ENCODE measurements at regions not wholly inside any gene's neighbourhood (a gene's known extent, or its start where the extent isn't known, plus 50 kb on each side); places are given as distances from the start of the nearest gene placed in this dataset.

GRCh38 chr14:104433401-104434213 lies 146.0 kb upstream of the C14orf180 start:
- peaks cover 6% of the 10 kb centered on the region for H3K4me1 Mint-ChIP-seq (ENCODE audit: low read depth)
- TF ChIP-seq CTCF (IDR thresholded peaks at IDR 0.05; ENCODE audit: unreplicated experiment), result no peak
- DNase-seq (ENCODE audit: low spot score, unreplicated experiment), result no peak
- no peak overlapping the region for H3K4me3 Mint-ChIP-seq (ENCODE audit: low read depth)
- H3K27ac Mint-ChIP-seq, result no peak overlapping the region
- H3K9me3 Mint-ChIP-seq (ENCODE audit: low read depth), result no peaks in the 10 kb centered on the region
- H3K36me3 Mint-ChIP-seq (ENCODE audit: insufficient read depth), result no peaks in the 10 kb centered on the region
- peaks cover 10% of the 10 kb centered on the region for H3K27me3 Mint-ChIP-seq

DNA sequence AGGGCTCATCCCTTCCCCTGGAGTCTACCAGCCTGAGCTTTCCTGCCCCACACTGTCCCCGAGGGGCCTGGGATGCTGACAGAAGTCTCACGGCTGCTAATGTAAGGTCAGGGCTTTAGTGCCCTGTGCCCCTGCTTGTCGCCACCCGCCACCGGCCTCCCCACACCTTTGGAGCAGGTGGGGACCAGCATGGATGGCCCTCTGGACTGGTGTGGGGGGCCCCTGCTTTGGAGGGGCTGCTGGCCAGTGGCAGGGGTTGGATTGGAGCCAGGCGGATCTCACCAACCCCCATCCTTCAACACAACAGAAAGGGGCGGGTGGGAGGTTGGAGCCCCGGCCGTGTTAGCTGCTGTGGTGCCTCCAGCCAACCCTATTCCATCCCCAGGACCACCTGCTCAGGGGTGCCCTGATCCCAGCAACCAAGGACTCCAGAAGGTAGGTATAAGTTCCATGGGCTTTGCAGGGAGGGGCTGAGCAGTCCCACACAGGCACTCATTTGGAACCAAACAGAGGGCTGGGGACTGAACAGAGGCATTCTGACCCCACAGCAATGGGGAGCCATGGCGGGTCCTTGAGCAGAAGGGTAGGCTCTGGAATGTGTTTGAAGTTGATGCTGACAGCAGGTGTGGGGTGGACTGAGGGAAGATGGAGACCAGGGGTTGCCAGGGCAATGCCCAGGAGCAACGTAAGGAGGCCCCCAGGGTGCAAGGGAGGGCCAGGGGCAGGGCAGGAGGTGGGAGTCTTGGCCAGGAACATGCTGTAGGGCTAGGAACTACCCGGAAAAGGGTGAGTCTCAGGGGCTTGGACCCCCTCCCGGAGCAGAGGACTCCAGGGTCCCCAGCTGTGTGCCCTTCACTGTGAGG lies 145.1 kb upstream of the C14orf180 start:
- H3K36me3 Mint-ChIP-seq (ENCODE audit: insufficient read depth), result no peaks in the 10 kb centered on the region
- TF ChIP-seq CTCF (IDR thresholded peaks at IDR 0.05; ENCODE audit: unreplicated experiment), result no peak
- H3K4me3 Mint-ChIP-seq (ENCODE audit: low read depth), result no peak overlapping the region
- H3K27me3 Mint-ChIP-seq, result peaks cover 13% of the 10 kb centered on the region
- peaks cover 2% of the 10 kb centered on the region for H3K9me3 Mint-ChIP-seq (ENCODE audit: low read depth)
- no peak for DNase-seq (ENCODE audit: low spot score, unreplicated experiment)
- H3K27ac Mint-ChIP-seq, result no peak overlapping the region
- peaks cover 6% of the 10 kb centered on the region for H3K4me1 Mint-ChIP-seq (ENCODE audit: low read depth)

DNA sequence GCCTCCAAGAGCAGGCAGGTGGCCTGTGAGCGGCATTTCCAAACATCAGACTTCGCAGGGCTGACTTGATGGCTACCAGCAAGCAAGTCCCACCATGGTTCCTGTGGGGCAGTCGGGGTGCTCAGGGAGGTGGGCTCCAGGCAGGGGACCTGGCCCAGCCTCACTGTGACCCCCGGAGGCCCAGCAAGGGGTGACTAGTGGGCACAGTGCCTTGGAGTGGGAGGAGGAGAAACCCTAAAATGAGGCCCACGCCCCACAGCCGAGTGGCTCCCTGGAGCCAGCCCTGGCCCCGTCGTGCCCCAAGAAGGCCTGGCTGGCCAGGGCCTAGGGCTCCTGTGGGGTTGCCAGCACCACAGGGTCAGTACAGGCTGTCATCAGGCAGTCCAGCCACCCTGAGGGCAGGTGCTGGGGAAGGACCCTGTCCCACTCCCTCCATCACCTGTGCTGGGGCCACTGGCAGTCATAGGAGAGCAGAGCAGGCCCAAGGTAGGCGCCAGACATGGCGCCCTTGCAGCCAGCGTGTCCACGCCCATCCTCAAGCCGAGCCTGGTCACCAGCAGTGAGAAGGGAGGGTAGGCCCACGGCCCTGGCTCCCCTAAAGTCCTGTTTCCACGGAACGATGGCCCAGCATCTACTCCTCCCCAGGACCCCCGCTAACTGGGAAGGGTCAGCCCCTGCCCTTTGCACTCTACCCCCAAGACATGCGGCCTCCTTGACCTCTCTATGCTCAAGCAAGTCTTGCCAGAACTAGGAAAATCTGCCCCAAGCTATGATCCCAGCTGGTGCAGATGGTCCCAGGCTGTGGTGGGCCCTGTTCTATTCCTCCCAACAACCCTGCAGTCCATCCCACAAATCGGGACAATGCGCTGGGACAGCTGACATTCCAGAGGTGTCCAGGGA lies 144.2 kb upstream of the C14orf180 start:
- Mint-ChIP-seq H3K4me1 (ENCODE audit: low read depth) (peaks cover 6% of the 10 kb centered on the region), H3K27me3 (peaks cover 14% of the 10 kb centered on the region), H3K9me3 (ENCODE audit: low read depth) (peaks cover 3% of the 10 kb centered on the region), H3K4me3 (ENCODE audit: low read depth) (no peak overlapping the region), H3K27ac (no peak overlapping the region), H3K36me3 (ENCODE audit: insufficient read depth) (no peaks in the 10 kb centered on the region)
- no peak for TF ChIP-seq CTCF (IDR thresholded peaks at IDR 0.05; ENCODE audit: unreplicated experiment)
- DNase-seq (ENCODE audit: low spot score, unreplicated experiment), result no peak

DNA sequence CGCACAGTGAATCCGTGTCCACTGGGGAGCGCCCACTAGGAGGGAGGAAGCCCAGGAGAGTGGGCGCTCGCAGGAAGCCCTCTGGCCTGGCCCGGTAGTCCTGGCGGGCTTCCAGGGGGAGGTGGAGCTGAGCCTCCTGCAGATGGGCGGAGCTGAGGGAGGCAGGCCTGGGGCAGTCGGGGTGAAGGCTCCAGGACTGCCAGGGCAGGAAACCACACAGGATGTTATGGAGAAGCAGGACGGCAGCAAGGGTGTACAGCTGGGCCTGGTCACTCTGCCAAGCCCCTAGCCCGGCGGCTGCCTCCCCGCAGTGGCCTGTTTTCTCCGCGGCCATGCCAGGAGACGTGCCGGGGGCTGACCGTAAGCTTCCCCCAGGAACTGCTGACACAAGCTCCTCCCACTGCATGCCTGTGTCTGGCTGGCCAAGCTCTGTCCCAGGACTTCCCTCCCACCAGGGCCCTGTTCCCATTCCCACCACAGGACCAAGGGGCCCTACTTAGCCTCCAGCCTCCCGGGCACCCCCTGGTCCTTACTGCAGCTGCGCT lies 143.4 kb upstream of the C14orf180 start:
- no peak for DNase-seq (ENCODE audit: low spot score, unreplicated experiment)
- Mint-ChIP-seq H3K27ac (no peak overlapping the region), H3K4me3 (ENCODE audit: low read depth) (no peak overlapping the region), H3K36me3 (ENCODE audit: insufficient read depth) (no peaks in the 10 kb centered on the region), H3K4me1 (ENCODE audit: low read depth) (peaks cover 6% of the 10 kb centered on the region), H3K27me3 (peaks cover 13% of the 10 kb centered on the region), H3K9me3 (ENCODE audit: low read depth) (peaks cover 3% of the 10 kb centered on the region)
- TF ChIP-seq CTCF (IDR thresholded peaks at IDR 0.05; ENCODE audit: unreplicated experiment), result no peak
